ENCODE measurements at regions not wholly inside any gene's neighbourhood (a gene's known extent, or its start where the extent isn't known, plus 50 kb on each side); places are given as distances from the start of the nearest gene placed in this dataset.

- TF ChIP-seq POLR2A (IDR thresholded peaks at IDR 0.05; ENCODE audit: low read depth, low read length): no peak
- DNase-seq (ENCODE audit: insufficient read length, low spot score) (no peak), FAIRE-seq (no peak)
These were observed 129.3 kb downstream of the PTPRS start for GRCh38 chr19:5211217-5211822.

GRCh38 chr19:5210556-5210955 is 130.1 kb downstream of the PTPRS start:
- no peak for TF ChIP-seq POLR2A (IDR thresholded peaks at IDR 0.05; ENCODE audit: low read depth, low read length)
- no peak for FAIRE-seq
- no peak for DNase-seq (ENCODE audit: insufficient read length, low spot score)

- no peak for TF ChIP-seq POLR2A (IDR thresholded peaks at IDR 0.05; ENCODE audit: low read depth, low read length)
- FAIRE-seq: no peak
These were observed 132.8 kb downstream of the PTPRS start for GRCh38 chr19:5207806-5208205.

GRCh38 chr19:5206751-5207075 is 133.9 kb downstream of the PTPRS start:
- no peak for TF ChIP-seq POLR2A (IDR thresholded peaks at IDR 0.05; ENCODE audit: low read depth, low read length)
- no peak for DNase-seq (ENCODE audit: insufficient read length, low spot score)
- no peak for FAIRE-seq

More at GRCh38 chr19:5207806-5208205, 132.8 kb downstream of the PTPRS start:
- no peak for DNase-seq (ENCODE audit: insufficient read length, low spot score)

GRCh38 chr19:5205937-5206750 is 134.5 kb downstream of the PTPRS start:
- no peak for TF ChIP-seq POLR2A (IDR thresholded peaks at IDR 0.05; ENCODE audit: low read depth, low read length)
- DNase-seq (ENCODE audit: insufficient read length, low spot score) (no peak), FAIRE-seq (no peak)

GRCh38 chr19:5205381-5205780 is 135.2 kb downstream of the PTPRS start:
- DNase-seq (ENCODE audit: insufficient read length, low spot score) (no peak), FAIRE-seq (no peak)
- TF ChIP-seq POLR2A (IDR thresholded peaks at IDR 0.05; ENCODE audit: low read depth, low read length): no peak

- DNase-seq (ENCODE audit: insufficient read length, low spot score) (peak; percentile 47), FAIRE-seq (no peak)
- no peak for TF ChIP-seq POLR2A (IDR thresholded peaks at IDR 0.05; ENCODE audit: low read depth, low read length)
These were observed 136.4 kb downstream of the PTPRS start for GRCh38 chr19:5204212-5204611.

Data from H54 (cell line).